ENCODE measurements at regions not wholly inside any gene's neighbourhood (a gene's known extent, or its start where the extent isn't known, plus 50 kb on each side); places are given as distances from the start of the nearest gene placed in this dataset.

GRCh38 chr13:80419416-80419815 lies 78.5 kb upstream of the SPRY2 start:
- no peaks in the 10 kb centered on the region for H3K27me3 Mint-ChIP-seq
- H3K27me3 ChIP-seq (replicated peaks in 1 of 4; ENCODE audit: control extremely low read depth in 1 of 4, control insufficient read depth in 3 of 4, insufficient read depth in 4 of 4, low read length in 3 of 4): no peaks in the 10 kb centered on the region
- H3K4me2 ChIP-seq (replicated peaks; ENCODE audit: low read depth, low read length, poor library complexity, severe bottlenecking): no peak overlapping the region
- no peak overlapping the region for H3K27ac Mint-ChIP-seq
- H3K9me3 ChIP-seq (ENCODE audit: control extremely low read depth in 1 of 3, control insufficient read depth in 2 of 3, insufficient read depth in 1 of 3, low read length in 2 of 3): peaks cover 11 to 19% (median 13%) of the 10 kb centered on the region in 3 donors
- no peak overlapping the region for H3K27ac ChIP-seq (ENCODE audit: low read length in 2 of 2)
- no peak overlapping the region for H3K9ac ChIP-seq (ENCODE audit: low read length)
- ChIA-PET CTCF (interaction anchor here (0.6 kb wide), 1 partner anchor 14 kb away, joined by 3 read pairs; no protein-coding TSS in a partner anchor), POLR2A (no interaction called here)
- H3K36me3 ChIP-seq (replicated peaks in 1 of 2; ENCODE audit: control extremely low read depth in 1 of 2, control insufficient read depth in 1 of 2, extremely low read depth in 1 of 2, insufficient read depth in 2 of 2, low read length in 1 of 2): no peaks in the 10 kb centered on the region
- peaks cover 2% of the 10 kb centered on the region for H3K9me3 Mint-ChIP-seq (ENCODE audit: insufficient read depth)
- H3K79me2 ChIP-seq (ENCODE audit: control insufficient read depth, insufficient read depth, low read length): no peaks in the 10 kb centered on the region
- no peak overlapping the region for H2AFZ ChIP-seq (ENCODE audit: insufficient read depth, low read depth, low read length, poor library complexity, severe bottlenecking)
- H3K4me1 Mint-ChIP-seq: no peaks in the 10 kb centered on the region
- intact Hi-C loops (cut with micrococcal nuclease): no loop called here
- H3K4me3 Mint-ChIP-seq: no peak overlapping the region
- no peaks in the 10 kb centered on the region for H3K4me1 ChIP-seq (ENCODE audit: control insufficient read depth in 2 of 2, insufficient read depth in 2 of 2, low read length in 2 of 2)
- DNase-seq (no peak), ATAC-seq (ENCODE audit: low read depth) (no peak)
- no peaks in the 10 kb centered on the region for H4K20me1 ChIP-seq (ENCODE audit: control insufficient read depth, insufficient read depth, low read length, poor library complexity, severe bottlenecking)
- 0% methylated on average over 1 of the region's 2 CpGs for WGBS (ENCODE audit: insufficient coverage)
- no peak overlapping the region for H3K4me3 ChIP-seq (ENCODE audit: control extremely low read depth in 1 of 5, extremely low read depth in 1 of 5, insufficient read depth in 1 of 5, low read depth in 2 of 5, low read length in 4 of 5)
- TF ChIP-seq EZH2 (IDR thresholded peaks at IDR 0.05; ENCODE audit: borderline replicate concordance, insufficient read depth, low read depth, low read length, poor library complexity, severe bottlenecking): no peak
- TF ChIP-seq CTCF (IDR thresholded peaks at IDR 0.05): no peak

GRCh38 chr13:80413611-80414010 lies 72.7 kb upstream of the SPRY2 start:
- Histone ChIP-seq H2AFZ (ENCODE audit: insufficient read depth, low read depth, low read length, poor library complexity, severe bottlenecking) (no peak overlapping the region), H3K79me2 (ENCODE audit: control insufficient read depth, insufficient read depth, low read length) (no peaks in the 10 kb centered on the region), H3K9ac (ENCODE audit: low read length) (no peak overlapping the region), H3K4me1 (ENCODE audit: control insufficient read depth in 2 of 2, insufficient read depth in 2 of 2, low read length in 2 of 2) (peaks cover 0 to 4% of the 10 kb centered on the region in 2 donors), H3K27ac (ENCODE audit: low read length in 2 of 2) (no peak overlapping the region), H3K27me3 (replicated peaks in 1 of 4; ENCODE audit: control extremely low read depth in 1 of 4, control insufficient read depth in 3 of 4, insufficient read depth in 4 of 4, low read length in 3 of 4) (no peaks in the 10 kb centered on the region), H3K9me3 (ENCODE audit: control extremely low read depth in 1 of 3, control insufficient read depth in 2 of 3, insufficient read depth in 1 of 3, low read length in 2 of 3) (peaks cover 0 to 4% (median 0%) of the 10 kb centered on the region in 3 donors), H3K4me3 (ENCODE audit: control extremely low read depth in 1 of 5, extremely low read depth in 1 of 5, insufficient read depth in 1 of 5, low read depth in 2 of 5, low read length in 4 of 5) (no peak overlapping the region), H4K20me1 (ENCODE audit: control insufficient read depth, insufficient read depth, low read length, poor library complexity, severe bottlenecking) (no peaks in the 10 kb centered on the region), H3K4me2 (replicated peaks; ENCODE audit: low read depth, low read length, poor library complexity, severe bottlenecking) (no peak overlapping the region), H3K36me3 (replicated peaks in 1 of 2; ENCODE audit: control extremely low read depth in 1 of 2, control insufficient read depth in 1 of 2, extremely low read depth in 1 of 2, insufficient read depth in 2 of 2, low read length in 1 of 2) (no peaks in the 10 kb centered on the region)
- Mint-ChIP-seq H3K4me1 (peaks cover 6% of the 10 kb centered on the region), H3K27ac (no peak overlapping the region), H3K27me3 (no peaks in the 10 kb centered on the region), H3K9me3 (ENCODE audit: insufficient read depth) (no peaks in the 10 kb centered on the region), H3K4me3 (no peak overlapping the region)
- CTCF ChIA-PET: interaction anchor here (1.2 kb wide), 1 partner anchor 71 kb away, joined by 3 read pairs; no protein-coding TSS in a partner anchor
- no peak for DNase-seq
- intact Hi-C loops (cut with micrococcal nuclease): no loop called here
- no peak for ATAC-seq (ENCODE audit: low read depth)
- POLR2A ChIA-PET: no interaction called here
- TF ChIP-seq CTCF (IDR thresholded peaks at IDR 0.05) (no peak), EZH2 (IDR thresholded peaks at IDR 0.05; ENCODE audit: borderline replicate concordance, insufficient read depth, low read depth, low read length, poor library complexity, severe bottlenecking) (no peak)
